Fibroblast of gingiva (primary cell): ENCODE measurements at regions not wholly inside any gene's neighbourhood (a gene's known extent, or its start where the extent isn't known, plus 50 kb on each side); places are given as distances from the start of the nearest gene placed in this dataset.
A peak's percentile ranks its signal among the peaks of the same experiment; 100 is the strongest.
"Not testable (repeated sequence)": the region's sequence is repeated elsewhere in the genome, so short reads cannot be mapped to it uniquely, and the experiment has no call there.

ENCODE experiments used
- DNase-seq: peaks from one replicate; pipeline ENCODE4 v3.0.0-alpha.2; 2011; ENCODE audit warnings: low read depth

- no peak for DNase-seq
Observed at GRCh38 chr17:31622500-31622899, 231.0 kb downstream of the RAB11FIP4 start.

DNA sequence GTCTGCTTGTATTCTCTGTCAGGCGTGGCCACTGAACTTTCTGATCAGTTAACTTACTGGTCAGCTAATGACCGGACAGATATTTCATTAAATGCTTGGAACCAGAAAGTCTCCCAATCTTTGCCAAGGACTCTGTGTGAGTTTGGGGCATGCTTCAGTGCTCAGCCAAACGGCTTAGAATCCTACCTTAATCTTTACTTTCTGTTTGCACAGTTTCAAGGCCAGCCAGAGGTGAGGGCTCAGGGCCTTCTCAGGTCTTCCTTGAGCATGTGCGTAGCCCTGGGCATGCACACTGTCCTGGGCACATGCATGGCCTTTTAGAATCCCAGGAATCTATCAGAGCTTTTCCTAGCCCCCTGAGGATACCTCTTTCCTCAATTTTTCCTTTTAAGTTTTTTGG is 230.1 kb downstream of the RAB11FIP4 start:
- no peak for DNase-seq

- DNase-seq: not testable (repeated sequence)
Observed at GRCh38 chr17:31611053-31611452, 219.6 kb downstream of the RAB11FIP4 start.

- no peak for DNase-seq
Observed at GRCh38 chr17:31609996-31610910, 218.8 kb downstream of the RAB11FIP4 start.

GRCh38 chr17:31609331-31609730 is 217.9 kb downstream of the RAB11FIP4 start:
- DNase-seq: no peak

GRCh38 chr17:31608659-31609254 is 217.3 kb downstream of the RAB11FIP4 start:
- DNase-seq: no peak

DNA sequence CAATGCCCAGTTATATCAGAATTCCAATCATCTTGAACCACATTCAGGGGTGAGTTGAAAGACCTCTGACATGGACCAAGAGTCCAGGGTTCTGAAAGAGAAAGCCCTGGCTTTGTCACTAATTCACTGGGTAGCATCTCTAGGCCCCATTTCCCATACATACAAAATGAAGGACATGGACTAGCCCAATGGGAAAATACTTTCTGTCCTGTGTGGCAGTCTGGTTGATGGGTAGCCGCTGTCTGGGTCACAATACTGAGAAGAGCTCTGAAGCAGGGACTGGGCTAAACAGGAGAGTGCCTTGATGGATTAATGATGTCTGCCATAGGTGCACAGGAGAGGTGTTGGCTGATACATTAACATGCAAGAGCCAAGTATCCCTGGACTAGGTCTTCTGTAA is 214.3 kb downstream of the RAB11FIP4 start:
- DNase-seq: no peak

DNA sequence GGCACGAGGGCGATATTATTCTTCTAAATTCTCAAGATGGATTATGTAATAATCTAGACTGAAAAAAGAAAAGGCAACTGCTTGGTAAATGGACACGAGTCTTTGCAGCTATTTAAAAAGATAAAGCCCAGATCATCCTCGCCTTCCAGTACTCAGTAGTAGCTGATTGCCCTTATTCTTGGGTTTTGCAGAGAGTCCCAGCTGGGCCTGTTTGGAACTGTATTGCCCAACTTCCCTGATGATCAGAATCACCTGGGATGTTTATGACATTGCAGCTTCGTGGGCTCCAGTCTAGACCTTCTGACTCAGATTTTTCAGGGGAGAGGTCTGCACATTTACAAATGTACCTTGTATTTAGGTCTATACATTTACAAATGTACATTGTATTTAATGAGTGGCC is 213.5 kb downstream of the RAB11FIP4 start:
- DNase-seq: no peak

- not testable (repeated sequence) for DNase-seq
Observed at GRCh38 chr17:31600144-31600543, 208.7 kb downstream of the RAB11FIP4 start.

- no peak for DNase-seq
Observed at GRCh38 chr17:31598921-31599571, 207.6 kb downstream of the RAB11FIP4 start.

GRCh38 chr17:31598399-31598782 is 206.9 kb downstream of the RAB11FIP4 start:
- DNase-seq: no peak

DNA sequence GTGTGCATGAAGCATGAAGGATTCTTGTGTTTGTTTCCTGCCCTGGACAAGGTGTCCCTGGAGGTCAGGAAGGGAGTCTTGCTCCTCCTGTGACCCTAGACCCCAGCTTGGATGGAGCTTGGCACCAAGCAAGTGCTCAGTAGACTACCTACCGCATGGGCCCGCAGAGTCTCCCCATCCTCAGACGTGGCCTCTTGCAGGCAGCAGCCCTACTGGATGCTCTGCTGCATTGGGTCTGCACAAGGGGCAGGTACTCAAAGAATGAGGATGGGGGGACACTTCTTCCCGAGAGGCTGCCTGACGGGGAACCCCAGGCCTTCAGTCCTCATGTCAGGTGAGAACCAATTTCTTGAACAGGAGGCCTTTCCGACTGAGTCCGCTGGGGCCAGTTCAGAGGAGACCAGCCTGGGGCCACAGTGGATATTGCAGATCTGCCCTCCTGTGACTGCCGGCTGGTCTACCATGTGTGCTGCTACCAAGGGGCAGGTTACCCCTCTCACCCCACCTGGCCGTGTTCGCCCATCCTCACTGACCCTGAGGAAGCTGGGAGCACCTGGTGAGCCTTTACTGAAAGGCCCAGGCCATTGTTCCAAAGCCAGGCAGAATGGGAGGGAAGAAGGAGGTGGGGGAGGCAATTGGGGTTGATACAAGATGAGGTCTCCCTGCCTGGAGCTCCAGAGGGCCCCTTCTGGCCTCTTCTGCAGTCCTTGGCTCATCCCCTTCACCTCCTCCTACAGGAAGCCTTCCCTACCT is 206.3 kb downstream of the RAB11FIP4 start:
- DNase-seq: no peak

DNA sequence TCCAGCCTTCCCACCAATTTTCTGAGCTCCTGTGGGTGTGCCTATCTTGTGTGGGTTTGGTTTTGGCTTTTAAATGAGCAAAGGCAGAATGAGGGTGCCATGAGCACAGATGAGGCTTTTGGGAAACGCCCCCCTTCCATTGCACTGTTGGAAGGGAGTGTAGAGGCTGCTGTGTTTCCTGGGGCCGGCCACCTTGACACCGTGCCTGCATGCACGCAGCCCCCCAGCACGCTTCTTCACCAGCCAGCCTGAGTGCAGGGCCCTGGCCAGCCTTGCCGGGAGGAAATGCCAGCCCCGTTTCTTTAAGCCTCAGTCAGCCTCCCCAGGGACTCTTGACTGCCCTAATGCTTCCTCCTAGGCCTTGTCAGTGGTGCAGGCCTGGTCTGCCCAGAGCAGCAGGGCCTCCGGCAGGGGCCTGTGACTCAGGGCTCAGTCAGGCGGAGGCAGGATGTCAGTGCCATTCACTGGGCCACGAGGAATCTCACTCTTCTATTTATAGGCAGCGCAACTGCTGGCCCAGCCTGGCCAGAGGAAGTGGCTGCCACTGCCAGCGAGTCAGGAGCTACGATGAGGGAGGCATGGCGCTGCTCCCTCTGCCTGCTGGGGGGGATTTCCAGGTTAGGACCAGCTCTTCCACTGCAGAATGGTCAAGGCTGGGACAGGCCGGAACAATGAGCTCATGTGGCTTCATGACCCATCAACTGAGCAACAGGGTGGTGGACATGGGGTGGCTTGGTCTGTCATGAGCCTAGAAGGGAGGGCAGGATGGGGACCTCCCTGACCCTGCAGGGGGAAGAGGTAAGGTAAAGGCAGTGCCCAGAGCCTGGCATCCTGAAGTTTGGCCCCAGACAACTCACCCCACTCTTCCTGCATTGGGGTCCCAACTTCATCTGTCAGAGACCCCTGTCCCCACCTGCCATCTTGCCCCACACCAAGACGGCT is 205.2 kb downstream of the RAB11FIP4 start:
- DNase-seq: peak; percentile 99

GRCh38 chr17:31595666-31596381 is 204.3 kb downstream of the RAB11FIP4 start:
- DNase-seq: no peak

DNA sequence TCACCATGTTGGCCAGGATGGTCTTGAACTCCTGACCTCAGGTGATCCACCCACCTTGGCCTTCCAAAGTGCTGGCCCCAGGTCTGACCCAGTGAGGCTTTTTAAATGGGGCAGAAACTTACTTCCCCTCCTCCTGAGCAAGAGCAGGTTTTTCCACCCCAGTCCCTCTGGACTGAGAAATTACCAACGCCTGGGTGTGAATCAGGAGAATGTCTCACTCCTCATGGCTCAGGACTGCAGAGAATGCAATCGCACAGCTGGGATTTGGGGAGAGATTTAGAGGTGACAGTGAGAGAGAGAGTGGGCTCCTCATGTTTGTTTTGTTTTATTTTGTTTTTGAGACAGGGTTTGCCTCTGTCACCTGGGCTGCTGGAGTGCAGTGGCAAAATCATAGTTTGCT is 203.6 kb downstream of the RAB11FIP4 start:
- no peak for DNase-seq

DNA sequence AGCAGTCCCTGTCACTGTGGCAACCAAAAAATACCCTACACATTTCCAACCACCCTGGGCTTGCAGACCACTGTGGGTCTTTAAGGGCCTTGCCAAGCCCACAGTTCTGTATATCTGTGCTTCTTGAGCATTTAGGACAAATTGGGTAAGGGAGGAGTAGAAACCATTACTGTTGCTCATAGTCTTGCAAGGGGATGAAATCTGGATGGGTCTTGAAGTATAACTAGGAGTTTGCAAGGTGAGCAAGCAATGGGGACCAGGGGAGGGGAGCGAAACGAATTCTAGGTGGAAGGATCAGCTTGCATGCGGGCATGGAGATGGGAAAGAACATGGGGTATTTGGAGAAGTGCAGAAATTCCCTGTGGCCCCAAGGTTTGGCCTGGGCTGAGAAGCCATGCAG is 202.9 kb downstream of the RAB11FIP4 start:
- DNase-seq: no peak

DNA sequence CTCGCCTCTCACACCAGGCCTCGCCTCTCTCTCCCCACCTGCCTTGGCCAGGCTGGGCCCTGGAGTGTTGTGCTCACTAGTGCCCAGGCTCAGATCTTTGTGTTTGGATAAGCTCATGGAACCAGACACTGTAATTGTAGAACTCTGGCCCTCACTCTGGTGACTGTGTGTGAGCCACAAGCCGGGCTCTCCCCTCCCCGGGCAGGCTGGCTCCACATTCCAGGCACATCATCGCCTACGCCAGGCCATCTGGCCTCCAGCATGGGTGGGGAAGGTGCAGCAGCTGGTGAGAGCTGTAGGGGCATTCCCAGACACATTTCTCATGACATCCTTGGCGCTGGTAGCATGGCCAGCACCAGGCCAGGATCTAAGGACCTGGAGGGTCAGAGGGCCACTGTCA is 202.3 kb downstream of the RAB11FIP4 start:
- peak; percentile 89 for DNase-seq

GRCh38 chr17:31591924-31592323 is 200.4 kb downstream of the RAB11FIP4 start:
- DNase-seq: no peak

DNA sequence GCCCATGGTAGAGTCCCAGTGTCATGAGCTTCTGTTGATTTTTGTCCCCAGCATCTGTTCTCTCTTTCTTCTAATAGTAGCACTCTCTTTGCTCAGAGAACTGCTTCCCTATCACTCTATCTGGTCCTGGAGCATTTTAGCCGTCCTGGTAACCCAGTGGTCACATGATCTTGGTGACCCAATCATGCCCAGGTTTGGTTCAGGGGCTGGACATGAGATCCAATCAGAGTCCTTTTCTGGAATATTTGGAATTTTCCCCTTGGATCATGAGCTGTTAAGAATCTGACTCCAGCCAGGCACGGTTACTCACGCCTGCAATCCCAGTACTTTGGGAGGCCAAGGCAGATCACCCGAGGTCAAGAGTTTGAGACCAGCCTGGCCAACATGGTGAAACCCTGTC is 197.0 kb downstream of the RAB11FIP4 start:
- DNase-seq: no peak

- DNase-seq: no peak
Observed at GRCh38 chr17:31588034-31588433, 196.6 kb downstream of the RAB11FIP4 start.
